DOHH2 (cell line): ENCODE measurements at regions not wholly inside any gene's neighbourhood (a gene's known extent, or its start where the extent isn't known, plus 50 kb on each side); places are given as distances from the start of the nearest gene placed in this dataset.

Experiments
- H3F3A ChIP-seq: fragments of 200-600 bp; sonication (generic), shearing (Covaris generic); 2 replicates; pipeline ENCODE4 v1.6.0; 2016; ENCODE audit warnings: antibody characterized with exemption, mild to moderate bottlenecking; ENCODE audit not compliant: control insufficient read depth, insufficient read depth
- H3K27ac ChIP-seq: fragments of 200-600 bp; sonication (generic); 2 replicates; pipeline ENCODE4 v1.5.1; 2014; ENCODE audit warnings: low read depth, mild to moderate bottlenecking, low read length, moderate library complexity
- H3K27me3 ChIP-seq: fragments of 200-600 bp; sonication (generic); 2 replicates; pipeline ENCODE4 v1.6.1; 2014; ENCODE audit warnings: mild to moderate bottlenecking, low read length, mixed read lengths; ENCODE audit not compliant: control insufficient read depth
- H3K36me3 ChIP-seq: fragments of 200-600 bp; sonication (generic); 2 replicates; pipeline ENCODE4 v1.6.1; 2014; ENCODE audit warnings: mild to moderate bottlenecking, low read length, moderate library complexity, mixed read lengths; ENCODE audit not compliant: control insufficient read depth
- H3K4me1 ChIP-seq: fragments of 200-600 bp; sonication (generic); 2 replicates; pipeline ENCODE4 v1.6.1; 2014; ENCODE audit warnings: mild to moderate bottlenecking, low read length, mixed read lengths; ENCODE audit not compliant: control insufficient read depth
- H3K4me2 ChIP-seq: fragments of 200-600 bp; sonication (generic); 2 replicates; pipeline ENCODE4 v1.6.0; 2014; ENCODE audit warnings: mild to moderate bottlenecking, low read length, moderate library complexity
- H3K4me3 ChIP-seq: fragments of 200-600 bp; sonication (generic); 2 replicates; pipeline ENCODE4 v1.5.1; 2014; ENCODE audit warnings: mild to moderate bottlenecking, low read length, mixed read lengths
- H3K79me2 ChIP-seq: fragments of 200-600 bp; sonication (generic); 2 replicates; pipeline ENCODE4 v1.6.1; 2014; ENCODE audit warnings: mild to moderate bottlenecking, low read length, mixed read lengths; ENCODE audit not compliant: control insufficient read depth
- H3K9me2 ChIP-seq: fragments of 200-600 bp; sonication (generic); replicated peaks from 2 replicates; pipeline ENCODE4 v1.6.1; 2014; ENCODE audit warnings: mild to moderate bottlenecking, low read length, mixed read lengths; ENCODE audit not compliant: control insufficient read depth
- H3K9me3 ChIP-seq: fragments of 200-600 bp; sonication (generic); 2 replicates; pipeline ENCODE4 v1.6.1; 2014; ENCODE audit warnings: antibody characterized with exemption, low read length, mixed read lengths; ENCODE audit not compliant: control insufficient read depth, insufficient read depth
- H4K20me1 ChIP-seq: fragments of 200-600 bp; sonication (generic); 2 replicates; pipeline ENCODE4 v1.6.0; 2014; ENCODE audit warnings: low read depth, mild to moderate bottlenecking, antibody characterized with exemption, low read length, moderate library complexity; ENCODE audit not compliant: control insufficient read depth, insufficient read depth
- CTCF ChIP-seq: fragments of 200-600 bp; sonication (generic); IDR thresholded peaks from one replicate; pipeline ENCODE4 v1.5.1; 2014; ENCODE audit warnings: antibody characterized with exemption, mild to moderate bottlenecking, low read depth, low read length; ENCODE audit not compliant: poor library complexity, severe bottlenecking
- EZH2phosphoT487 ChIP-seq: fragments of 200-600 bp; sonication (generic); IDR thresholded peaks from 2 replicates; pipeline ENCODE4 v1.6.1; 2017; ENCODE audit warnings: borderline replicate concordance, mild to moderate bottlenecking, antibody characterized with exemption, low read length, moderate library complexity, mixed read lengths

- no peak overlapping the region for H3K4me3 ChIP-seq
- H3K9me3 ChIP-seq, result no peaks in the 10 kb centered on the region
- no peaks in the 10 kb centered on the region for H3F3A ChIP-seq
- H3K36me3 ChIP-seq, result peaks cover 22% of the 10 kb centered on the region
- no peak overlapping the region for H3K4me2 ChIP-seq
- no peaks in the 10 kb centered on the region for H3K27me3 ChIP-seq
- no peaks in the 10 kb centered on the region for H3K9me2 ChIP-seq
- H3K79me2 ChIP-seq, result no peaks in the 10 kb centered on the region
- no peak overlapping the region for H3K27ac ChIP-seq
- H4K20me1 ChIP-seq, result no peaks in the 10 kb centered on the region
- H3K4me1 ChIP-seq, result peaks cover 30% of the 10 kb centered on the region
- TF ChIP-seq CTCF (no peak), EZH2phosphoT487 (no peak)
Measured at GRCh38 chrX:10073671-10074070, 83.1 kb upstream of the CLCN4 start.

GRCh38 chrX:10074241-10074941 is 82.4 kb upstream of the CLCN4 start:
- Histone ChIP-seq H3F3A (no peaks in the 10 kb centered on the region), H3K27ac (no peak overlapping the region), H3K4me3 (no peak overlapping the region), H3K79me2 (no peaks in the 10 kb centered on the region), H3K4me2 (no peak overlapping the region), H3K27me3 (no peaks in the 10 kb centered on the region), H4K20me1 (no peaks in the 10 kb centered on the region), H3K9me2 (no peaks in the 10 kb centered on the region), H3K4me1 (peaks cover 29% of the 10 kb centered on the region), H3K9me3 (no peaks in the 10 kb centered on the region), H3K36me3 (peaks cover 20% of the 10 kb centered on the region)
- TF ChIP-seq EZH2phosphoT487 (no peak), CTCF (no peak)

GRCh38 chrX:10076765-10077164 is 80.0 kb upstream of the CLCN4 start:
- TF ChIP-seq CTCF (no peak), EZH2phosphoT487 (no peak)
- Histone ChIP-seq H3K36me3 (peaks cover 15% of the 10 kb centered on the region), H3F3A (no peaks in the 10 kb centered on the region), H3K4me3 (no peak overlapping the region), H3K4me1 (peaks cover 27% of the 10 kb centered on the region), H3K27me3 (no peaks in the 10 kb centered on the region), H3K27ac (no peak overlapping the region), H3K79me2 (no peaks in the 10 kb centered on the region), H3K4me2 (no peak overlapping the region), H3K9me3 (no peaks in the 10 kb centered on the region), H3K9me2 (no peaks in the 10 kb centered on the region), H4K20me1 (no peaks in the 10 kb centered on the region)
